Renal cortex interstitium (tissue), 11 donors: ENCODE measurements at regions not wholly inside any gene's neighbourhood (a gene's known extent, or its start where the extent isn't known, plus 50 kb on each side); places are given as distances from the start of the nearest gene placed in this dataset.

Source experiments
- DNase-seq, 11 donors: peaks; one replicate each; pipeline ENCODE4 v3.0.0-alpha.2; 2013; ENCODE audit warnings: low read depth in 9 of 11, low spot score in 4 of 11; ENCODE audit errors: extremely low read depth in 1 of 11

- no peak for DNase-seq
These were observed 157.3 kb downstream of the SLCO1B3 start for GRCh38 chr12:20967756-20968155.

GRCh38 chr12:20969766-20970165, 159.3 kb downstream of the SLCO1B3 start:
- no peak for DNase-seq

DNA sequence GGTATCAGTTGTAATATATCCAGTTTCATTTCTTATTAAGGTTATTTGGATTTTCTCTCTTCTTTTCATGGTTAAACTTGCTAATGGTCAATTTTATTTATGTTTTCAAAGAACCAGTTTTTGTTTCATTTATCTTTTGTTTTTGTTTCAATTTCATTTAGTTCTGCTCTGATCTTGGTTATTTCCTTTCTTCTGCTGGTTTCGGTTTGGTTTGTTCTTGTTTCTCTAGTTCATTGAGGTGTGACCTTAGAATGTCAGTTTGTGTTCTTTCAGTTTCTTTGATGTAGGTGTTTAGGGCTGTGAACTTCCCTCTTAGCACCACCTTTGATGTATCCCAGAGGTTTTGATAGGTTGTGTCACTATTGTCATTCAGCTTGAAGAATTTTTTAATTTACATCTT, 145.6 kb upstream of the SLCO1B1 start:
- DNase-seq = no peak

GRCh38 chr12:21001778-21002177, 129.2 kb upstream of the SLCO1B1 start:
- no peak for DNase-seq

DNA sequence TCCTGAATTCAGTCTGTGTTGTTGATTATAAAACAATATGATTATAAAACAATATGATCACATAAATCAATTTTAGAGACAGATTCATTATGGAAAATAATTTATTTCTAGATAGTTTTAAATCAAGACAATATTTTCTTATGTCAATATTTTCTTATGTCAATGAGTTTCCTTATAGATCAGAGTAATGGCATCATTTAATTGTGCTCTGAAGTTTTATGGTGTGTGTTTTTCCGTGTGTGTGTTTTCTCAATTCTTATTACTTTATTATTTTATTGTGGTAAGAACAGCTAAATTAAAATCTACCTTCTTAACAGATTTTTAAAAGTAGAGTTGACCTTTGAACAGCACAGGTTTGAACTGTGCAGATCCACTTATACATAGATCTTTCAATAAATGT, 105.3 kb upstream of the SLCO1B1 start:
- DNase-seq = no peak

DNA sequence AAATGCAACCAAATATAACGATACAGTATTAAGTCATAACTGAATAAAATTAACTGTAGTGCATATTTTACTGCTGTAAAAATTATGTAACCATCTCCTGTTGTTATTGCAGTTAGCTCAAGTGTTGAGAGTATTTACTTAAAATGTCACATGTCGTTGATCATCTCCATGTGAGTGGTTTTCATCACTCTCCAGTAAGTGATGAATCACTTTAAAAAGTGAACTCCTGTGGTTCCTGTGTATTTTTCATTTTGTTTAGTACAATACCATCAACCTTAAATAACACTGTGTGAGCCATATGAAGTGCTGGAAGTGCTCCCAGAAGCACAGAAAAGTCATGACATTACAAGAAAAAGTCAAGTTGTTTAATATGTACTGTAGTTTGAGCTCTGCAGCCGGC, 104.7 kb upstream of the SLCO1B1 start:
- no peak for DNase-seq

DNA sequence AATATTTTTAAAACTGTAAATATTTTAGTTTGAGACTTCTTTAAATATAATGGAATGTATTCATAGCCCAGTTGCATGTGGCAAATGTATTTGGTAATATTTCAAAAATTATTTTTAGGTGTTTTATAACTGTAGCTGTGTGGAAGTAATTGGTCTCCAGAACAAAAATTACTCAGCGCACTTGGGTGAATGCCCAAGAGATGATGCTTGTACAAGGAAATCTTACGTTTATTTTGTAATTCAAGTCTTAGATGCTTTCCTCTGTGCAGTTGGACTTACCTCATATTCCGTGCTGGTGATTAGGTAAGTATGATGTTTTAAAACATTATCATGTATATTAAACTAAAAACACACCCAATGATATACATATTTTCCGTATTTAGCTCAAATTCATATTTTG, 76.7 kb upstream of the SLCO1B1 start:
- no peak for DNase-seq

GRCh38 chr12:21065845-21066244, 65.1 kb upstream of the SLCO1B1 start:
- DNase-seq = peak in 1 of 11 donors; percentile 6

DNA sequence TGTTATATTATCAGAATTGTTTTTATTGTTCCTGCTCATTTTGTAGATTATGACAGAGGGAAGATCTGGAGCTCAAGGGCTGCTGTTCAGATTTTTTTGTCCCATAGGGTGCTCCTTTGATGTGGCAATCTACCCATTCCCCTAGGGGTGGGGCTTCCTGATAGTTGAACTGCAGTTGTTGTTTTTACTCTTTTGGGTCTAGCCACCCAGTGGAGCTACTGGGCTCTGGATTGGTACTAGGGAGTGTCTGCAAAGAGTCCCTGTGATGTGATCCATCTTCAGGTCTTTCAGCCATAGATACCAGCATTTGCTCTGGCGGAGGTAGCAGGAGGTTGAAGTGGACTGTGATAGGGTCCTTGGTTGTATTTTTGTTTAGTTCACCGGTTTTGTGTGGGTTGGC, 57.9 kb upstream of the SLCO1B1 start:
- DNase-seq = no peak

DNA sequence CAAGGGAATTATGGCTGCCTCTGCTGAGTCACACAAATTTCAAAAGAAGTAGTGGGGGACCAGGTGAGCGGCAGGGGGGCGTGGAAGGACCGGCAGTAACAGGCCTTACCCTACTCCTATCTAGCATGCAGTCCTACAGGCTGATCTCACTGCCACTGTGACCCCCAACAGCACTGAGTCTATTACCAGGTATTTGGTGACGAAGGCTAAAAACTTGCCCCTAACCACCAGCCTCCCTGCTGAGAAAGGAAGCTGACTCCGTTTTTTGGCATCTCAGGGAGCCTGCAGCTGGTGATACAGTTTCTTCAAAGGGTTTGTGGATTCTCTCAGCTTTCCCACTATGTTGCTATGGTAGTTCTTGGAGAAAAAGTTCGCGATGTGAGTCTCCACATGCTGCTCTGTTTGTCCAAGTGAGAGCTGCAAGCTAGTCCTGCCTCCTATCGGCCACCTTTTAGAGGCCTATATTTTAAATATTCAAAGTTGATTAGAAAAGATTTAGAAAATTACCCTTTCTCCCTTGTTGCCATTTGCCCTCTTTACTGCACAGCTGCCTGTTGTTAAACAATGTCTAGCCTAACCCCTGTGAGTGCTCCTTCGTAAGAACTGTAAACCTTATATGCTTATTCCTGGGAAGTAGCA, 57.1 kb upstream of the SLCO1B1 start:
- no peak for DNase-seq
